GM23248 (cell line): ENCODE measurements at regions not wholly inside any gene's neighbourhood (a gene's known extent, or its start where the extent isn't known, plus 50 kb on each side); places are given as distances from the start of the nearest gene placed in this dataset.

Experiments used
- DNase-seq: peaks from one replicate; pipeline ENCODE4 v3.0.0-alpha.2; 2015
- H2AFZ ChIP-seq: fragments of 200-600 bp; sonication (generic); 2 replicates; pipeline ENCODE4 v1.6.1; 2016; ENCODE audit warnings: antibody characterized with exemption
- H3F3A ChIP-seq: fragments of 200-600 bp; sonication (generic); 2 replicates; pipeline ENCODE4 v1.6.1; 2016; ENCODE audit warnings: mild to moderate bottlenecking, antibody characterized with exemption, mixed run types; ENCODE audit not compliant: insufficient read depth
- H3K27ac ChIP-seq: fragments of 200-600 bp; sonication (generic); 2 replicates; pipeline ENCODE4 v1.5.1; 2016; ENCODE audit warnings: mild to moderate bottlenecking
- H3K27me3 ChIP-seq: fragments of 200-600 bp; sonication (generic); replicated peaks from 2 replicates; pipeline ENCODE4 v1.6.1; 2016; ENCODE audit warnings: mild to moderate bottlenecking; ENCODE audit not compliant: insufficient read depth
- H3K36me3 ChIP-seq: fragments of 200-600 bp; sonication (generic); 2 replicates; pipeline ENCODE4 v1.6.1; 2016; ENCODE audit warnings: low read depth, mild to moderate bottlenecking
- H3K4me1 ChIP-seq: fragments of 200-600 bp; sonication (generic); 2 replicates; pipeline ENCODE4 v1.6.1; 2016; ENCODE audit warnings: mild to moderate bottlenecking; ENCODE audit not compliant: insufficient read depth
- H3K4me2 ChIP-seq: fragments of 200-600 bp; sonication (generic); one replicate; pipeline ENCODE4 v1.6.1; 2016; ENCODE audit warnings: mild to moderate bottlenecking; ENCODE audit not compliant: unreplicated experiment
- H3K4me3 ChIP-seq: fragments of 200-600 bp; sonication (generic); 2 replicates; pipeline ENCODE4 v1.5.1; 2016; ENCODE audit warnings: mild to moderate bottlenecking
- H3K79me2 ChIP-seq: fragments of 200-600 bp; sonication (generic); 2 replicates; pipeline ENCODE4 v1.6.1; 2016; ENCODE audit warnings: mild to moderate bottlenecking; ENCODE audit not compliant: insufficient read depth
- H3K9ac ChIP-seq: fragments of 200-600 bp; sonication (generic); 2 replicates; pipeline ENCODE4 v1.6.1; 2016; ENCODE audit warnings: mild to moderate bottlenecking
- H3K9me2 ChIP-seq: fragments of 200-600 bp; sonication (generic); 2 replicates; pipeline ENCODE4 v1.6.1; 2016; ENCODE audit warnings: mixed run types, mild to moderate bottlenecking, moderate library complexity; ENCODE audit not compliant: insufficient read depth
- H3K9me3 ChIP-seq: fragments of 200-600 bp; sonication (generic); one replicate; pipeline ENCODE4 v1.6.1; 2017; ENCODE audit warnings: low read depth
- H4K20me1 ChIP-seq: fragments of 200-600 bp; sonication (generic); 2 replicates; pipeline ENCODE4 v1.6.0; 2016; ENCODE audit not compliant: insufficient read depth
- EZH2 ChIP-seq: fragments of 200-600 bp; sonication (generic); IDR thresholded peaks from 2 replicates; pipeline ENCODE4 v1.6.1; 2018; ENCODE audit warnings: antibody characterized with exemption, mild to moderate bottlenecking; ENCODE audit not compliant: insufficient read depth, poor library complexity, severe bottlenecking
- EZH2phosphoT487 ChIP-seq: fragments of 200-600 bp; sonication (generic); IDR thresholded peaks from 2 replicates; pipeline ENCODE4 v1.6.1; 2018; ENCODE audit warnings: antibody characterized with exemption, moderate library complexity, mild to moderate bottlenecking, low read depth; ENCODE audit not compliant: insufficient read depth
- WGBS, 2 experiments: methylation state at CpG; one replicate each; pipeline ENCODE4 v1.1.6; 2015 to 2017; ENCODE audit warnings: low lambda C conversion rate in 2 of 2, low coverage in 1 of 2; ENCODE audit errors: missing lambda C conversion rate in 2 of 2; 5-methylcytosine and 5-hydroxymethylcytosine counted together
- in situ Hi-C: fragments of 300-500 bp; cut with MboI; formaldehyde crosslinking; loops from 2 replicates; pipeline ENCODE4 v1.15.0; 2020

GRCh38 chr6:11330413-11330760 lies 97.9 kb upstream of the NEDD9 start:
- H3K79me2 ChIP-seq, result no peaks in the 10 kb centered on the region
- TF ChIP-seq EZH2, result no peak
- TF ChIP-seq EZH2phosphoT487, result no peak
- H3K36me3 ChIP-seq, result no peaks in the 10 kb centered on the region
- no peak overlapping the region for H2AFZ ChIP-seq
- DNase-seq, result no peak
- H3K4me3 ChIP-seq, result no peak overlapping the region
- in situ Hi-C loops, result no loop called here
- peaks cover 22% of the 10 kb centered on the region for H3F3A ChIP-seq
- H3K9ac ChIP-seq, result no peak overlapping the region
- H3K4me2 ChIP-seq, result no peak overlapping the region
- no peak overlapping the region for H3K27ac ChIP-seq
- WGBS, 2 experiments, result 85 to 93% methylated on average over 3 of the region's 3 CpGs
- peaks cover 15% of the 10 kb centered on the region for H3K4me1 ChIP-seq
- H4K20me1 ChIP-seq, result no peaks in the 10 kb centered on the region
- H3K9me2 ChIP-seq, result no peaks in the 10 kb centered on the region
- no peaks in the 10 kb centered on the region for H3K9me3 ChIP-seq
- H3K27me3 ChIP-seq, result no peaks in the 10 kb centered on the region

- Histone ChIP-seq H3K9me2 (no peaks in the 10 kb centered on the region), H3K27ac (no peak overlapping the region), H3K79me2 (no peaks in the 10 kb centered on the region), H3K4me3 (no peak overlapping the region), H3K4me2 (no peak overlapping the region), H3K27me3 (no peaks in the 10 kb centered on the region), H2AFZ (no peak overlapping the region), H3K9ac (no peak overlapping the region), H3K36me3 (no peaks in the 10 kb centered on the region), H4K20me1 (no peaks in the 10 kb centered on the region), H3K4me1 (peaks cover 15% of the 10 kb centered on the region), H3F3A (peaks cover 22% of the 10 kb centered on the region), H3K9me3 (no peaks in the 10 kb centered on the region)
- 79 to 81% methylated on average over 10 of the region's 10 CpGs for WGBS, 2 experiments
- in situ Hi-C loops, result no loop called here
- DNase-seq, result no peak
- TF ChIP-seq EZH2 (no peak), EZH2phosphoT487 (no peak)
These were observed 97.4 kb upstream of the NEDD9 start for GRCh38 chr6:11329726-11330412.

- peak overlapping the region; percentile 12 for H3K4me2 ChIP-seq
These were observed 96.3 kb upstream of the NEDD9 start for GRCh38 chr6:11328613-11329247.

GRCh38 chr6:11327961-11328360 lies 95.5 kb upstream of the NEDD9 start:
- Histone ChIP-seq H3K27ac (peak overlapping the region; percentile 53), H3K4me2 (peak overlapping the region; percentile 12), H3K9ac (no peak overlapping the region)

More at GRCh38 chr6:11328613-11329247, 96.3 kb upstream of the NEDD9 start:
- Histone ChIP-seq H3K9ac (peak overlapping the region; percentile 4; the same call in 1 of the 2 replicates), H3K79me2 (no peaks in the 10 kb centered on the region), H3K36me3 (no peaks in the 10 kb centered on the region), H4K20me1 (no peaks in the 10 kb centered on the region), H3K9me3 (no peaks in the 10 kb centered on the region), H2AFZ (peak overlapping the region; percentile 6; the same call in 1 of the 2 replicates), H3K4me1 (peaks cover 15% of the 10 kb centered on the region), H3K4me3 (no peak overlapping the region), H3K9me2 (no peaks in the 10 kb centered on the region), H3K27ac (peak overlapping the region; percentile 53), H3K27me3 (no peaks in the 10 kb centered on the region), H3F3A (peaks cover 22% of the 10 kb centered on the region)
- 8% methylated on average over 7 of the region's 7 CpGs for WGBS, 2 experiments
- DNase-seq, result peak; percentile 89
- TF ChIP-seq EZH2 (no peak), EZH2phosphoT487 (no peak)
- in situ Hi-C loops, result no loop called here

More at GRCh38 chr6:11327961-11328360, 95.5 kb upstream of the NEDD9 start:
- no peaks in the 10 kb centered on the region for H3K9me2 ChIP-seq
- DNase-seq, result no peak
- H3K27me3 ChIP-seq, result no peaks in the 10 kb centered on the region
- H3K79me2 ChIP-seq, result no peaks in the 10 kb centered on the region
- no peak overlapping the region for H2AFZ ChIP-seq
- H4K20me1 ChIP-seq, result no peaks in the 10 kb centered on the region
- no peak overlapping the region for H3K4me3 ChIP-seq
- 65 to 70% methylated on average over 3 of the region's 3 CpGs for WGBS, 2 experiments
- H3K36me3 ChIP-seq, result no peaks in the 10 kb centered on the region
- in situ Hi-C loops, result no loop called here
- TF ChIP-seq EZH2 (no peak), EZH2phosphoT487 (no peak)
- H3K4me1 ChIP-seq, result peaks cover 15% of the 10 kb centered on the region
- H3F3A ChIP-seq, result peaks cover 22% of the 10 kb centered on the region
- no peaks in the 10 kb centered on the region for H3K9me3 ChIP-seq
